NAMALWA (cell line): ENCODE measurements at regions not wholly inside any gene's neighbourhood (a gene's known extent, or its start where the extent isn't known, plus 50 kb on each side); places are given as distances from the start of the nearest gene placed in this dataset.
"Not testable (repeated sequence)": the region's sequence is repeated elsewhere in the genome, so short reads cannot be mapped to it uniquely, and the experiment has no call there.

ENCODE experiments used
- DNase-seq: peaks from one replicate; pipeline ENCODE4 v3.0.0-alpha.2; 2015; ENCODE audit warnings: low spot score

GRCh38 chr19:23597661-23598060 lies 89.4 kb downstream of the ZNF675 start:
- no peak for DNase-seq

DNA sequence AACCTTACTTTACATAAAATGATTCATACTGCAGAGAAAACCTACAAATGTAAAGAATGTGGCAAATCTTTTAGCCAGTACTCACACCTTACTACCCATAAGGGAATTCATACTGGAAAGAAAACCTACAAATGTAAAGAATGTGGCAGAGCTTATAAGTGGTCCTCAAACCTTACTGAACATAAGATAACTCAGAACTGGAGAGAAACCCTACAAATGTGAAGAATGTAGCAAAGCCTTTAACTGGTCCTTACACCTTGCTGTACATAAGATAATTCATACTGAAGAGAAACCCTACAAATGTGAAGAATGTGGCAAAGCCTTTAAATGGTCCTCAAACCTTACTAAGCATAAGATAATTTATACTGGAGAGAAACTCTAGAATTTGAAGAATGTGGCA lies 90.1 kb downstream of the ZNF675 start:
- DNase-seq, result no peak

DNA sequence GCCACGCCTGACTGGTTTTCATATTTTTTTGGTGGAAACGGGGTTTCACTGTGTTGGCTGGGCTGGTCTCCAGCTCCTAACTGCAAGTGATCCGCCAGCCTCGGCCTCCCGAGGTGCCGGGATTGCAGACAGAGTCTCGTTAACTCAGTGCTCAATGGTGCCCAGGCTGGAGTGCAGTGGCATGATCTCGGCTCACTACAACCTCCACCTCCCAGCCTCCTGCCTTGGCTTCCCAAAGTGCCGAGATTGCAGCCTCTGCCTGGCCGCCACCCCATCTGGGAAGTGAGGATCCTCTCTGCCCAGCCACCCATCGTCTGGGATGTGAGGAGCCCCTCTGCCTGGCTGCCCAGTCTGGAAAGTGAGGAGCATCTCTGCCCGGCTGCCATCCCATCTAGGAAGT lies 92.7 kb downstream of the ZNF675 start:
- DNase-seq, result not testable (repeated sequence)

- DNase-seq, result no peak
Measured at GRCh38 chr19:23587546-23587945, 99.5 kb downstream of the ZNF675 start.

GRCh38 chr19:23577501-23577900 lies 109.5 kb downstream of the ZNF675 start:
- no peak for DNase-seq

DNA sequence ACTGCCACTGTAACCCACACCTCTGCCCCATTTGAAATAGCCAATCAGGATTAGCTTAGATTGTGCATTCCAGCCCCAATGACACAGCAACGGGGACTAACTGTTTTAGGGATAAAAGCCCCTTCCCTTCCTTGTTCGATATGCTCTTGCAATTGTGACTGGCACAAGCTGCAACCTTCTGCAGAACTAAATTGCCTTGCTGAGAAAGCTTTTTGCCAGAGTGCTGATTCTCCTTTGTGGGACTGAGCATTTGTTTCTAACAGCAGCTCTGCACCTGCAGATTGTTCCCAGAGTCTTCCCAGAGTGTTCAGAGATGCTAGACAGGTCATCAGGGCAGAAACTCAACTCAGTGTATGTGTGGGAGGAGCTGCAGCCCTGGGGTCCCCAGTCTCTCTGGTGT lies 115.8 kb downstream of the ZNF675 start:
- no peak for DNase-seq

DNA sequence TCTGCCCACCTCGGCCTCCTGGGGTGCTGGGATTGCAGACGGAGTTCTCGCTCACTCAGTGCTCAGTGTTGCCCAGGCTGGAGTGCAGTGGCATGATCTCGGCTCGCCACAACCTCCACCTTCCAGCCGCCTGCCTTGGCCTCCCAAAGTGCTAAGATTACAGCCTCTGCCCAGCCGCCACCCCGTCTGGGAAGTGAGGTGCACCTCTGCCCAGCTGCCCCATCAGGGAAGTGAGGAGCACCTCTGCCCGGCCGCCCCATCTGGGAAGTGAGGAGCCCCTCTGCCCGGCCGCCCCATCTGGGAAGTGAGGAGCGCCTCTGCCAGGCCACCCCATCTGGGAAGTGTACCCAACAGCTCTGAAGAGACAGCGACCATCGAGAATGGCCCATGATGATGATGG lies 118.9 kb downstream of the ZNF675 start:
- DNase-seq, result not testable (repeated sequence)

DNA sequence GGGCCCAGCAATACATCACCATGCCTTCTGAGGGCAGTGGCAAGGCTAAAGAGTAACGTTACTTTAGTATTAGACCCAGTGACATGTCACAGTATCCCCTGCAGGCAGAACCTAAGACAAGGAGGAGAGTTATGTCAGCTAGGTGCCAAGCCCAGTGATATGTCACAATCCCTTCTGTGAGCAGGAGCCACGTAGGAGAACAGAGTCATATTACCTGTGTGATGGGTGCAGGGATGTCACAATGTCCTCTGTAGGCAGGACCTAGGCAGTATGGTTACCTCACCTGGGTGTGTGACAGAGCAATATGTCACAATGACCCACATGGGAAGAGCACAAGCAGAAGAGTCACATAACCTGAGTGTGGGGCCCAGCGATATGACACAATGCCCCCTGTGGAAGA lies 121.8 kb downstream of the ZNF675 start:
- no peak for DNase-seq

GRCh38 chr19:23563326-23563725 lies 123.7 kb downstream of the ZNF675 start:
- DNase-seq, result no peak

- DNase-seq, result no peak
Measured at GRCh38 chr19:23561341-23561740, 125.7 kb downstream of the ZNF675 start.

DNA sequence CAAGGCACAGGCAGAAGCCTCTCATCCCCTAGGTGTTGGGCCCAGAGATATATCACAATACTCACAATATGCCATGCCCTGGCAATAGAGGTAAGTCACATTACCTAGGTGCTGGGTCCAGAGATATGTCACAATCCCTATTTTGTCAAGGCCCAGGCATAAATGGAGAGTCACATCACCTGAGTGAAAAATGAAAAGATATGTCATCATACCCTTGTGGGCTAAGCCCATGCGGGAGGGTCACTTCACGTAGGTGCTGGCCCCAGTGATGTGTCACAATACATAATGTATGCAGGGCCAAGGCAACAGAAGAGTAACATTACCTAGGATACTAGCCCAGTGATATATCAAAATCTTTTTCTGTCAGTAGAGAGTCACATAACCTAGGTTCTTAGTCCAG lies 127.0 kb downstream of the ZNF675 start:
- DNase-seq, result no peak

DNA sequence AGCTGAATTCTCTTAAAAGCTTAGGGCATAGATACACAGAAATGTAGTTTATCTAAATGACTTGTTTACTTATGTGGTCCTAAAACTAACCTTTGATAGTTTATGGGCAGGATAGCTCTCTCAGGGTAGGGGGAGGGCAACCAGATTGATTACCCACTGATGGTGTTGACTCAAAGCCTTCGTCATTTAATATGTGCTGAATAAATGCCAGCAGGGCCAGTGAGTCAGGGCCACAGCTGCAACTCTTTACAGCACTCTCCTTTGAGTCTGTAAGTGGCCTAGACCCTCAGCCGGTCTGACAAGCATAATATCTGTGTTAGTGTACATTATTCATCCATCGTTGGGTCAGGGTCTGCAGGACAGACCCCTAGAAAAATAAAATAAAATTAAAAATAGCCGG lies 128.5 kb downstream of the ZNF675 start:
- no peak for DNase-seq

- DNase-seq, result no peak
Measured at GRCh38 chr19:23557381-23557780, 129.6 kb downstream of the ZNF675 start.

DNA sequence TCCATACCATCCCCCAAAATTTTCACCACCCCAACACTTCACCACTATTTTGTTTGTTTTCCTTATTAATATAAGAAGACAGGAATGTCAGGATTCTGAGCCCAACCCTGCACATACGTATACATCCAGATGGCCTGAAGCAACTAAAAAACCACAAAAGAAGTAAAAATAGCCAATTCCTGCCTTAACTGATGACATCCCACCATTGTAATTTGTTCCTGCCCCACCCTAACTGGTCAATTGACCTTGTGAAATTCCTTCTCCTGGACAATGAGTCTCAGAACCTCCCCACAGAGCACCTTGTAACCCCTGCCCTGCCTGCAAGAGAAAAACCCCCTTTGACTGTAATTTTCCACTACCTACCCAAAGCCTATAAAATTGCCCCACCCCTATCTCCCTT lies 132.5 kb downstream of the ZNF675 start:
- no peak for DNase-seq

DNA sequence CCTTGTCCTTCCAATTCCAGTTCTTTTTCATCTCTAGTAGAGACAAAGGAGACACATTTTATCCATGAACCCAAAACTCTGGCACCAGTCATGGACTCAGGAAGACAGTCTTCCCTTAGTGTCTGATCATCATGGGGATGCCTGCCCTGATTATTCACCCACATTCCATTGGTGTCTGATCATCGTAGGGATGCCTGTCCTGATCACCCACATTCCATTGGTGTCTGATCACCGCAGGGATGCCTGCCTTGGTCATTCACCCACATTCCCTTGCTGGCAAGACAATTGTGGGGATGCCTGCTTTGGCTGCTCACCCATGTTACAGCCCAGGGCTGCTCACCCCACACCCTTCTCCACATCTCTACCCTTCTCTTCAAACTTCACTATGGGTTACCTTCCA lies 136.9 kb downstream of the ZNF675 start:
- not testable (repeated sequence) for DNase-seq

DNA sequence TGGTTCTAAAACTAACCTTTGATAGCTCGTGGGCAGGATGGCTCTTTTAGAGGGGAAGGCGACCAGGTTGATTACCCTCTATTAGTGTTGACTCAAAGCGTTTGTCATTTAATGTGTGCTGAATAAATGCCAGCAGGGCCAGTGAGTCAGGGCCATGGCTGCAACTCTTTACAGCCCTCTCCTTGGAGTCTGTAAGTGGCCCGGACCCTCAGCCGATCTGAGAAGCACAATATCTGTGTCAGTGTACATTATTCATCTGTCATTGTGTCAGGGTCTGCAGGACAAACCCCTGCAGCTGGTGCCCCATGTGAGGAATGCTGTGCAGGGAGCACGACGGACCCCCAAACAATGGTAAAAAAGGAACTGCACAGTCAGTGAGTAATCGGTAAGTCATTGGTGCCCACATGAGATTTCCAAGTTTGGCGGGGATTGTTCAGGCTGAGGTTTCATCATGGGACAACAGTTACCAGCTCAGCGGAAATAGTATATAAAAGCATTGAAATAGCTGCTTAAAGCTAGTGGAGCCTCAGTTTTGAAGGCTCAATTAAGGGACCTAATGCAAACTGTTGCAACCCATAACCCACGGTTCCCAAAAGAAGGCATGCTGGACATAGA lies 139.1 kb downstream of the ZNF675 start:
- DNase-seq, result no peak

DNA sequence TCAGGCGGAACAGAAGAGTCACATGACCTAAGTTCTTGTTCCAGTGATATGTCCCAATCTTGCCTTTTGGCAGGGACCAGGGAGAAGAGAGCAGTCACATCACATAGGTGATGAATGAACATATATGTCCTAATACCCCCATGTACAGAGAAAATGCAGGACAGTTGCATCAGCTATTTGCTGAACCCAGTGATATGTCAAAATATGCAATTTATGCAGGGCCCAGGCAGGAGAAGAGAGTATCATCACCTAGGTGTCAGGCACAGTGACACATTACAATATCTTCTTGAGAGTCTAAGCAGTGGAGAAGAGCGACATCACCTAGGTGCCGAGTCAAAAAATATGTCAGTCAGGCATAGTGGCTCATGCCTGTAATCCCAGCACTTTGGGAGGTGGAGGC lies 139.9 kb downstream of the ZNF675 start:
- DNase-seq, result no peak

GRCh38 chr19:23543351-23543750 lies 143.7 kb downstream of the ZNF675 start:
- DNase-seq, result no peak

- no peak for DNase-seq
Measured at GRCh38 chr19:23542562-23542961, 144.4 kb downstream of the ZNF675 start.

DNA sequence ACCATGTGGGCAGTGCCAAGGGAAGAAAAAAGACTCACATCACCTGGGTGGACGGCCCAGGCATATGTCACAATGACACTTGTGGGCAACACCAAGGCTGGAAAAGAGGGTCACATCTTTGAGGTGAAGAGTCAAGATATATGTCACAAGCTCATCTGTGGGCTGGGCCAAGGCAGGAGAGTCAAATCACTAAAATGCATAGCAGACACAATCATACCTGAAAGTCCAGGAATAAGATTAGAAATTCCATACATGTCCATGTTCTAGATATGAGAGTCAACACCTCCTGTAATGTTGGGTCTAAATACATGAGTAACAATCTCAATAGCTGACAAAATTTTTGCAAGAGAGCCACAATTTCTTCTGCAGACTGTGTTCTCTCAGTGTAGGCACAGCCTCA lies 145.0 kb downstream of the ZNF675 start:
- no peak for DNase-seq

- DNase-seq, result not testable (repeated sequence)
Measured at GRCh38 chr19:23540180-23540579, 144.9 kb upstream of the ZNF91 start.

DNA sequence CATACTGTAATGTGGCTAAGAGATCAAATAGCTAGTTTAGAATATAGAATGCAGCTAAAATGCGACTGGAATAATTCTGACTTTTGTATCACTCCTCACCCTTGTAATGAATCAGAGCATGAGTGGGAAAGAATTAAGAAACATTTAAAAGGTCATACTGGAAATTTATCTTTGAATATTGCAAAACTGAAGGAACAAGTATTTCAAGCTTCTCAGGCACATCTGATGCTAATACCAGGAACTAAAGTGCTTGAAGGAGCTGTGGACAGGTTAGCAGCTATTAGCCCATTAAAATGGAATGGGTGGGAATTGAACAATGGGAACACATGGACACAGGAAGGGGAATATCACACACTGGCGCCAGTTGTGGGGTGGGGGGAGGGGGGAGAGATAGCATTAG lies 144.2 kb upstream of the ZNF91 start:
- no peak for DNase-seq

DNA sequence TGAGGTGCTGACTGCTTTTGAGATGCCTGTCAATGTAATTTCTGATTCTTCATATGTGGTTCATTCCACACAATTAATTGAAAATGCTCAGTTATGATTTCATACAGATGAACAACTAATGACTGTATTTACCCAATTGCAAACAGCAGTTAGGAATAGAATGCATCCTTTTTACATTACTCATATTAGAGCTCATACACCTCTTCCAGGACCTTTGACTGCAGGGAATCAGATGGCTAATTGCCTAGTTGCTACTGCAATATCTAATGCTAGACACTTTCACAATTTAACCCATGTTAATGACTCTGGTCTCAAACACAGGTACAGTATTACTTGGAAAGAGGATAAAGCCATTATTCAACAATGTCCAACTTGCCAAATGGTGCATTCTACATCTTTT lies 141.9 kb upstream of the ZNF91 start:
- DNase-seq, result not testable (repeated sequence)

GRCh38 chr19:23536341-23536740 lies 141.1 kb upstream of the ZNF91 start:
- not testable (repeated sequence) for DNase-seq

DNA sequence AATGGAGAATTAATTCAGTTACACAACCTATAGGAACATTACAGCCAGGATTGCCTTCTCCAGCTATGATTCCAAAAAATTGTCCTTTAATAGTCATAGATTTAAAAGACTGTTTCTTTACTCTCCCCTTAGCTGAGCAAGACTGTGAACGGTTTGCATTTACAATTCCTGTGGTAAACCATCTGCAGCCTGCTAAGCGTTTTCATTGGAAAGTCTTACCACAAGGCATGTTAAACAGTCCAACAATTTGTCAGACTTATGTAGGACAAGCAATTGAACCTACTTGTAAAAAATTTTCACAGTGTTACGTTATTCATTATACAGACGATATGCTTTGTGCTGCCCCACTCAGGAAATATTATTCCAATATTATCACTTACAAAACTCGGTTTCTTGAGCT lies 140.6 kb upstream of the ZNF91 start:
- not testable (repeated sequence) for DNase-seq
